ENCODE measurements at regions not wholly inside any gene's neighbourhood (a gene's known extent, or its start where the extent isn't known, plus 50 kb on each side); places are given as distances from the start of the nearest gene placed in this dataset.

GRCh38 chr4:126856906-126857305 is 775.9 kb upstream of the INTU start:
- no peaks in the 10 kb centered on the region for H3K4me1 ChIP-seq
- H3K27me3 ChIP-seq = no peaks in the 10 kb centered on the region
- no peak for TF ChIP-seq POLR2A (IDR thresholded peaks at IDR 0.05)
- no peak for TF ChIP-seq CTCF (IDR thresholded peaks at IDR 0.05)
- H3K9me3 ChIP-seq = no peaks in the 10 kb centered on the region
- no peaks in the 10 kb centered on the region for H3K36me3 ChIP-seq
- DNase-seq = no peak
- H3K27ac ChIP-seq = no peak overlapping the region
- H3K4me3 ChIP-seq = no peak overlapping the region

DNA sequence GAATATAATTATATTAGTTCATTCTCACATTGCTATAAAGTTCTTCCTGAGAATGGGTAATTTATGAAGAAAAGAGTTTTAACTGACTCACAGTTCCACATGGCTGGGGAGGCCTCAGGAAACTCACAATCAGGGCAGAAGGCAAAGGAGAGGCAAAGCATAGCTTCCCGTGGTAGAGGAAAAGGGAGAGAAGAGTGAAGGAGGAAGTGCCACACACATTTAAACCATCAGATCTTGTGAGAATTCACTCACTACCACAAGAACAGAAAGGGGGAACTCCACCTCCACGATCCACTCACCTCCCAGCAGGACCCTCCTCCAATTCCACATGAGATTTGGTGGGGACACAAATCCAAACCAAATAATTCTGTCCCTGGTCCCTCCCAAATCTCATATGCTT is 773.4 kb upstream of the INTU start:
- Histone ChIP-seq H3K27ac (no peak overlapping the region), H3K4me3 (no peak overlapping the region), H3K27me3 (no peaks in the 10 kb centered on the region), H3K9me3 (no peaks in the 10 kb centered on the region), H3K36me3 (no peaks in the 10 kb centered on the region), H3K4me1 (no peaks in the 10 kb centered on the region)
- no peak for DNase-seq
- TF ChIP-seq POLR2A (IDR thresholded peaks at IDR 0.05) (no peak), CTCF (IDR thresholded peaks at IDR 0.05) (no peak)

DNA sequence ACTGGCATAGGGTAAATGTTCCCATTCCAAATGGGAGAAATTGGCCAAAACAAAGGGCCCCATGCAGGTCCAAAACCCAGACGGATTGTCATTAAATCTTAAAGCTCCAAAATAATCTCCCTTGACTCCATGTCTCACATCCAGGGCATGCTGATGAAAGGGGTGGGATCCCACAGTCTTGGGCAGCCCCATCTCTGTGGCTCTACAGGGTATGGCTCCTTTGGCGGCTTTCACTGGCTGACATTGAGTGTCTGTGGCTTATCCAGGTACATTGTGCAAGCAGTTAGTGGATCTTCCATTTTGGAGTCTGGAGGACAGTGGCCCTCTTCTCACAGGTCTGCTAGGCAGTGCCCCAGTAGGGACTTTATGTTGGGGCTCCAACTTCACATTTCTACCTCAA is 772.9 kb upstream of the INTU start:
- no peak for DNase-seq
- Histone ChIP-seq H3K36me3 (no peaks in the 10 kb centered on the region), H3K4me1 (no peaks in the 10 kb centered on the region), H3K4me3 (no peak overlapping the region), H3K27me3 (no peaks in the 10 kb centered on the region), H3K27ac (no peak overlapping the region), H3K9me3 (no peaks in the 10 kb centered on the region)
- TF ChIP-seq POLR2A (IDR thresholded peaks at IDR 0.05) = no peak
- TF ChIP-seq CTCF (IDR thresholded peaks at IDR 0.05) = no peak

DNA sequence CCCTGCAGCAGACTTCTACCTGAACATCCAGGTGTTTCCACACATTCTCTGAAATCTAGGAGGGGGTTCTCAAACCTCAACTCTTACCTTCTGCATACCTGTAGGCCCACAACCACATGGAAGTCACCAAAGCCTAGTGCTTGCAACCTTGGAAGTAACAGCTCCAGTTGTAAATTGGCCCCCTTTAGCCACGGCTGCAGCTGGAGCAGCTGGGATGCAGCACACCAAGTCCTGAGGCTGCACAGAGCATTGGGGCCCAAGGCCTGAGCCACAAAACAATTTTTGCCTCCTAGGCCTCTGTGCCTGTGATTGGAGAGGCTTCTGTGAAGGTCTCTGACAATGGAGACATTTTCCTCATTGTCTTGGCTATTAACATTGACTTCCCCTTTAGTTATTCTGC is 772.4 kb upstream of the INTU start:
- DNase-seq = no peak
- H3K27ac ChIP-seq = no peak overlapping the region
- no peaks in the 10 kb centered on the region for H3K27me3 ChIP-seq
- H3K4me3 ChIP-seq = no peak overlapping the region
- H3K36me3 ChIP-seq = no peaks in the 10 kb centered on the region
- TF ChIP-seq POLR2A (IDR thresholded peaks at IDR 0.05) = no peak
- H3K4me1 ChIP-seq = no peaks in the 10 kb centered on the region
- H3K9me3 ChIP-seq = no peaks in the 10 kb centered on the region

DNA sequence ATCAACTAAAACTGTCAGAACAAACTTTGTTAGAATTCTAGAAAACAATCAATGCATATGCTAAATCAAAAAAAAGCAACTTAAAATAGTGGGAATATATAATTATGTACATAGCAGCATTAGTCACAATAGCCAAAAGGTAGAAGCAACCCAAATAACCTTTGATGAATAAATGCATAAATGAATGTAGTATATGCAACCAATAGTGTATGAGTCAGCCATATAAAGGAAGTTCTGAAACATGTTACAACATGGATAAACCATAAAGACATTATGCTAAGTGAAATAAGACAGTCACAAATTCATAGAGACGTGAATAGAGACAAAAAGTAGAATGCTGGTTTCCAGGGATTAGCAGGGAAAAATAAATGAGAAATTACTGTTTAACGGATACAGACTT is 762.8 kb upstream of the INTU start:
- Histone ChIP-seq H3K36me3 (no peaks in the 10 kb centered on the region), H3K4me3 (no peak overlapping the region), H3K9me3 (peaks cover 0 to 5% (median 0%) of the 10 kb centered on the region in 4 donors), H3K27ac (no peak overlapping the region), H3K27me3 (no peaks in the 10 kb centered on the region), H3K4me1 (no peaks in the 10 kb centered on the region)
- no peak for TF ChIP-seq CTCF (IDR thresholded peaks at IDR 0.05)
- no peak for TF ChIP-seq POLR2A (IDR thresholded peaks at IDR 0.05)
- no peak for DNase-seq

DNA sequence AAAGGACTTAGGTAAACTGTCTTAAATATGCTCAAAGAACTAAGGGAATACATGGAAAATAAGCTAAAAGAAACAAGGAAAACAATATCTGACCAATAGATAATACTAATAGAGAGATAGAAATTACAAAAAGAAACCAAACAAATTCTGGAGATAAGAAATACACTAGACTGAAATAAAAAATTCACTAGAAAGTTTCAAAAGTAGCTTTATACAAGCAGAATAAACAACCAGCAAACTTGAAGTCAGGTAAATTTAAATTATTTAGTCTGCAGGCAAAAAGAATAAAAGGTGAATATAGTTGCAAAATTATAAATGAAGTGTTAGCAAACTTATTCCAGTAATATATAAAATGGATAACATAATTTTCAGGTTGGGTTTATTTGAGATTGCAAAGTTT is 760.9 kb upstream of the INTU start:
- Histone ChIP-seq H3K4me1 (no peaks in the 10 kb centered on the region), H3K27ac (no peak overlapping the region), H3K4me3 (no peak overlapping the region), H3K27me3 (no peaks in the 10 kb centered on the region), H3K9me3 (peaks cover 0 to 5% (median 0%) of the 10 kb centered on the region in 4 donors), H3K36me3 (no peaks in the 10 kb centered on the region)
- TF ChIP-seq POLR2A (IDR thresholded peaks at IDR 0.05) (no peak), CTCF (IDR thresholded peaks at IDR 0.05) (no peak)
- DNase-seq = no peak

Measured in Peyer's patch (tissue), 4 donors.